EL (cell line): ENCODE measurements at regions not wholly inside any gene's neighbourhood (a gene's known extent, or its start where the extent isn't known, plus 50 kb on each side); places are given as distances from the start of the nearest gene placed in this dataset.

Experiments used
- DNase-seq: peaks from one replicate; pipeline ENCODE4 v3.0.0-alpha.2; 2016

DNA sequence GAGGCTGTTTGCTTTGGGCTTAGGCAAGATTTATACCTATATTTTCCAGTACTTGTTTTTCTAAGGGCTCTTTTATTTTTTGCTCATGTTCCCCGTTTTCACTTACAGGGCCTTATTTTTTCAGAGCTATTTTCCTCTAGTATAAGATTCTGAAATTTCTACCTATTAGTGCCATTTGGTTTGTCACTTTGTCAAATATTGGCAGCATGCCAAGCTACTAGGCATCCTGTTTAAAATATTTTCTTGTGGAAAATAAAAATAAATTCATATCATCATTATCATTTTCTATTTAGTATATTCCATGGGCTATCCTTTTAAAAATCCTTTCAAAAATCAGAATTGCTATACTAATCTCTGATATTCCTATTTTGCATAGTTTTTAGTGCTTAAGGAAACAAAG lies 64.8 kb upstream of the CHST9 start:
- no peak for DNase-seq

- no peak for DNase-seq
Measured at GRCh38 chr18:27244259-27244658, 59.2 kb upstream of the CHST9 start.

- DNase-seq, result no peak
Measured at GRCh38 chr18:27242392-27243047, 57.4 kb upstream of the CHST9 start.

- DNase-seq, result no peak
Measured at GRCh38 chr18:27240383-27240782, 55.3 kb upstream of the CHST9 start.

- no peak for DNase-seq
Measured at GRCh38 chr18:27239669-27240068, 54.6 kb upstream of the CHST9 start.

GRCh38 chr18:27235218-27235870 lies 50.2 kb upstream of the CHST9 start:
- DNase-seq, result no peak
